22Rv1 (cell line): ENCODE measurements at regions not wholly inside any gene's neighbourhood (a gene's known extent, or its start where the extent isn't known, plus 50 kb on each side); places are given as distances from the start of the nearest gene placed in this dataset.

ENCODE experiments used
- ZFX ChIP-seq: fragments of 450-650 bp; IDR thresholded peaks from 2 replicates; pipeline ENCODE4 v1.6.1; 2017; ENCODE audit warnings: antibody characterized with exemption, borderline replicate concordance
- TF ChIP-seq, protein P1 (sequence below): fragments of 450-650 bp; IDR thresholded peaks from 2 replicates; pipeline ENCODE4 v1.5.1; 2017; ENCODE audit warnings: mild to moderate bottlenecking

- TF ChIP-seq, protein P1, sequence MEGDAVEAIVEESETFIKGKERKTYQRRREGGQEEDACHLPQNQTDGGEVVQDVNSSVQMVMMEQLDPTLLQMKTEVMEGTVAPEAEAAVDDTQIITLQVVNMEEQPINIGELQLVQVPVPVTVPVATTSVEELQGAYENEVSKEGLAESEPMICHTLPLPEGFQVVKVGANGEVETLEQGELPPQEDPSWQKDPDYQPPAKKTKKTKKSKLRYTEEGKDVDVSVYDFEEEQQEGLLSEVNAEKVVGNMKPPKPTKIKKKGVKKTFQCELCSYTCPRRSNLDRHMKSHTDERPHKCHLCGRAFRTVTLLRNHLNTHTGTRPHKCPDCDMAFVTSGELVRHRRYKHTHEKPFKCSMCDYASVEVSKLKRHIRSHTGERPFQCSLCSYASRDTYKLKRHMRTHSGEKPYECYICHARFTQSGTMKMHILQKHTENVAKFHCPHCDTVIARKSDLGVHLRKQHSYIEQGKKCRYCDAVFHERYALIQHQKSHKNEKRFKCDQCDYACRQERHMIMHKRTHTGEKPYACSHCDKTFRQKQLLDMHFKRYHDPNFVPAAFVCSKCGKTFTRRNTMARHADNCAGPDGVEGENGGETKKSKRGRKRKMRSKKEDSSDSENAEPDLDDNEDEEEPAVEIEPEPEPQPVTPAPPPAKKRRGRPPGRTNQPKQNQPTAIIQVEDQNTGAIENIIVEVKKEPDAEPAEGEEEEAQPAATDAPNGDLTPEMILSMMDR: no peak
- TF ChIP-seq ZFX: no peak
These were observed 68.6 kb upstream of the KL start for GRCh38 chr13:32947411-32948276.
